OCI-LY1 (cell line): ENCODE measurements at regions not wholly inside any gene's neighbourhood (a gene's known extent, or its start where the extent isn't known, plus 50 kb on each side); places are given as distances from the start of the nearest gene placed in this dataset.

ENCODE experiments used
- EZH2 ChIP-seq: fragments of 200-600 bp; sonication (generic), shearing (Covaris generic); IDR thresholded peaks from 2 replicates; pipeline ENCODE4 v1.8.0; 2017; ENCODE audit warnings: borderline replicate concordance, mixed run types, mild to moderate bottlenecking, antibody characterized with exemption, low read length, moderate library complexity, mixed read lengths
- TF ChIP-seq, protein P1 (sequence below): fragments of 200-600 bp; sonication (generic), shearing (Covaris generic); IDR thresholded peaks from 2 replicates; pipeline ENCODE4 v1.5.1; 2017; ENCODE audit warnings: mild to moderate bottlenecking, antibody characterized with exemption, low read length, moderate library complexity, mixed read lengths

- TF ChIP-seq, protein P1, sequence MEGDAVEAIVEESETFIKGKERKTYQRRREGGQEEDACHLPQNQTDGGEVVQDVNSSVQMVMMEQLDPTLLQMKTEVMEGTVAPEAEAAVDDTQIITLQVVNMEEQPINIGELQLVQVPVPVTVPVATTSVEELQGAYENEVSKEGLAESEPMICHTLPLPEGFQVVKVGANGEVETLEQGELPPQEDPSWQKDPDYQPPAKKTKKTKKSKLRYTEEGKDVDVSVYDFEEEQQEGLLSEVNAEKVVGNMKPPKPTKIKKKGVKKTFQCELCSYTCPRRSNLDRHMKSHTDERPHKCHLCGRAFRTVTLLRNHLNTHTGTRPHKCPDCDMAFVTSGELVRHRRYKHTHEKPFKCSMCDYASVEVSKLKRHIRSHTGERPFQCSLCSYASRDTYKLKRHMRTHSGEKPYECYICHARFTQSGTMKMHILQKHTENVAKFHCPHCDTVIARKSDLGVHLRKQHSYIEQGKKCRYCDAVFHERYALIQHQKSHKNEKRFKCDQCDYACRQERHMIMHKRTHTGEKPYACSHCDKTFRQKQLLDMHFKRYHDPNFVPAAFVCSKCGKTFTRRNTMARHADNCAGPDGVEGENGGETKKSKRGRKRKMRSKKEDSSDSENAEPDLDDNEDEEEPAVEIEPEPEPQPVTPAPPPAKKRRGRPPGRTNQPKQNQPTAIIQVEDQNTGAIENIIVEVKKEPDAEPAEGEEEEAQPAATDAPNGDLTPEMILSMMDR = no peak
- TF ChIP-seq EZH2 = no peak
Measured at GRCh38 chr6:66057034-66057433, 350.0 kb upstream of the EYS start.
